Coronary artery (tissue), 2 donors: ENCODE measurements at regions not wholly inside any gene's neighbourhood (a gene's known extent, or its start where the extent isn't known, plus 50 kb on each side); places are given as distances from the start of the nearest gene placed in this dataset.
"Not testable (repeated sequence)": the region's sequence is repeated elsewhere in the genome, so short reads cannot be mapped to it uniquely, and the experiment has no call there.

Source experiments
- DNase-seq: peaks from one replicate; pipeline ENCODE4 v3.0.0-alpha.2; 2017; ENCODE audit warnings: low spot score
- H3K27ac ChIP-seq, 2 donors: fragments of 200-600 bp; sonication (generic); one replicate each; pipeline ENCODE4 v1.5.1; 2016 to 2019
- H3K4me3 ChIP-seq: fragments of 200-600 bp; sonication (generic); 2 replicates; pipeline ENCODE4 v1.5.1; 2016; ENCODE audit warnings: mild to moderate bottlenecking, moderate library complexity
- TF ChIP-seq, protein P1 (sequence below): fragments of 200-600 bp; sonication (generic); IDR thresholded peaks from one replicate; pipeline ENCODE4 v1.5.1; 2019; ENCODE audit warnings: antibody characterized with exemption

DNA sequence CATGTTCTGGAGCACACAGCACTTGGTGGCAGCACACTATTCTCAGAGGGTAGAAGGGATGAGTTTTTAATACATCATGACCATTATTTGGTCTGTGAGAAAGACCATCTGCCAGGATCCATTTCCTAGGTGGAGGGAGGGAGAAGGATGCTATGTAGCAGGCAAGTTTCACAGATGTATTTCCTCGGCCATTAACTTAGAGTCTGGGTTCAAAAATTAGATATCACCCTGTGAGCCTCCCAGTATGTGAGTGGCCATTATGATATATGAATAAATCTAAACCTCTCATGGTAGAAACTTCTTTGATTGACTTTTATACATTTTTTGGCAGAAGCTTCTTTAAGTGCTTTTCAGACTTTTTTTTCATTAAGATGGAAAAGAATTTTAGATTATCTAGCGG is 133.9 kb downstream of the SREK1 start:
- TF ChIP-seq, protein P1, sequence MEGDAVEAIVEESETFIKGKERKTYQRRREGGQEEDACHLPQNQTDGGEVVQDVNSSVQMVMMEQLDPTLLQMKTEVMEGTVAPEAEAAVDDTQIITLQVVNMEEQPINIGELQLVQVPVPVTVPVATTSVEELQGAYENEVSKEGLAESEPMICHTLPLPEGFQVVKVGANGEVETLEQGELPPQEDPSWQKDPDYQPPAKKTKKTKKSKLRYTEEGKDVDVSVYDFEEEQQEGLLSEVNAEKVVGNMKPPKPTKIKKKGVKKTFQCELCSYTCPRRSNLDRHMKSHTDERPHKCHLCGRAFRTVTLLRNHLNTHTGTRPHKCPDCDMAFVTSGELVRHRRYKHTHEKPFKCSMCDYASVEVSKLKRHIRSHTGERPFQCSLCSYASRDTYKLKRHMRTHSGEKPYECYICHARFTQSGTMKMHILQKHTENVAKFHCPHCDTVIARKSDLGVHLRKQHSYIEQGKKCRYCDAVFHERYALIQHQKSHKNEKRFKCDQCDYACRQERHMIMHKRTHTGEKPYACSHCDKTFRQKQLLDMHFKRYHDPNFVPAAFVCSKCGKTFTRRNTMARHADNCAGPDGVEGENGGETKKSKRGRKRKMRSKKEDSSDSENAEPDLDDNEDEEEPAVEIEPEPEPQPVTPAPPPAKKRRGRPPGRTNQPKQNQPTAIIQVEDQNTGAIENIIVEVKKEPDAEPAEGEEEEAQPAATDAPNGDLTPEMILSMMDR, result no peak
- no peak for DNase-seq
- Histone ChIP-seq H3K27ac (no peak overlapping the region), H3K4me3 (no peak overlapping the region)

GRCh38 chr5:66281294-66281693 is 137.2 kb downstream of the SREK1 start:
- Histone ChIP-seq H3K27ac (no peak overlapping the region), H3K4me3 (no peak overlapping the region)
- TF ChIP-seq, protein P1, result no peak
- DNase-seq, result no peak

DNA sequence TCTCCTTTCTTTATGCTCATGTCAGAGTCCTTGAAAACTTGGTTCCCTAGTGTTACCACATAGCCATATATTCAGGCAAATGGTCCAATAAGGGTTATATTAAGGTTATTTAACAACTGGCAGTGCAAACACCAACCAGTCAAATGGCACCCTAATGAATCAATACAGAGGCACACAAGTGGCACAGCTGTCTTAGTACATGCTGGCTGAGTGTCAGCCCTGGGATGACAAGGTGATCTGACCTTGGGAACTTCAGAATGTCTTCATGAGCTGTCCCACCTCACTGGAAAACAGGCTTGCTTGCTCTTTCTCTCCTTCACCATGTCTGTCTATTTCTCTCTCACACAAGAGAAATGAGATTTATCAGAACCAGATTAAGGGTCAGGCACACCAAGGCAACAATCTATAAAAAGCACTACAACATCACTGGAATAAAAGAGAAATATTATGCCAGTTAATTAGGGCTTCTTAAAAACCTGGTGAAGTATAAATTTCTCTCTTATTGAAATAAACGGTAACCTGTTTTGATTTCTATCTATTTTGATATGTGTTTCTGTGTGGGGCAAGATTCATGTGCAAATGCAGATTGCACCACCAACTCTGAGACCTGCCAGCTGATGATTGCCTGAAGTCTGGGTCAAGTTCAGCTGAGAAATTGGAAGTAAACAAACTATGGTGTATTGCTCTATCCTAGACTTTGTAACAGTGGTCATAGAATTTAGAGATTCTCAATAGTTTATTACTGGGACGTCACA is 140.7 kb downstream of the SREK1 start:
- Histone ChIP-seq H3K4me3 (no peak overlapping the region), H3K27ac (no peak overlapping the region)
- TF ChIP-seq, protein P1, result no peak
- no peak for DNase-seq

DNA sequence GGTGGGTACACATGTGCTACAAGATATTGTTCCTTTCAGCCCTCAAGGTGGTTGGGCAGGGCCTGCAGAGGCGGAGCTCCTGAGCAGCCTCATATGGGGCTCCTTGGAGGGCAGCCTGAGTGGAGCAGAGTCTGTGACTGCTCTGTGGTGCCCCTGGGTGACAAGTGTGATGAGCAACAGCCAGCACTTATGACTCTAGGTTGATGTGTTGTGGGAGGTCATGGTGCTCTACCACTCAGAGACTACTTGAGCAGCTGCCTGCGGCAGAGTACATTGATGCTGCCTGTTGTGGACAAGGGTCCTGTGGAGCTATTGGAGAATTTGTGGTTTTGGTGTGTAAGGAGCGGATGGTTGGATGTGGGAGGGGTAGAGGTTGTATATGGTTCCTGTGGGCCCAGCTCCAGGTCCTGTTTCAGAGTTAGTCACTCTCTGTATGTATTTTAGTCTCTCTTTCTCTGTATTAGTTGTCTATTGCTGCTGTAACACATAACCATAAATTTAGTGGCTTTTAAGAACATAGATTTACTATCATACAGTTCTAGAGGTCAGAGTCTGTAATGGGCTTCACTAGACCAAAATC is 141.3 kb downstream of the SREK1 start:
- DNase-seq, result no peak
- TF ChIP-seq, protein P1, result no peak
- Histone ChIP-seq H3K4me3 (no peak overlapping the region), H3K27ac (no peak overlapping the region)

GRCh38 chr5:66291771-66292170 is 147.7 kb downstream of the SREK1 start:
- Histone ChIP-seq H3K4me3 (no peak overlapping the region), H3K27ac (no peak overlapping the region)
- DNase-seq, result no peak
- TF ChIP-seq, protein P1, result no peak

GRCh38 chr5:66293851-66294250 is 149.8 kb downstream of the SREK1 start:
- not testable (repeated sequence) for H3K27ac ChIP-seq, H3K4me3 ChIP-seq, DNase-seq

DNA sequence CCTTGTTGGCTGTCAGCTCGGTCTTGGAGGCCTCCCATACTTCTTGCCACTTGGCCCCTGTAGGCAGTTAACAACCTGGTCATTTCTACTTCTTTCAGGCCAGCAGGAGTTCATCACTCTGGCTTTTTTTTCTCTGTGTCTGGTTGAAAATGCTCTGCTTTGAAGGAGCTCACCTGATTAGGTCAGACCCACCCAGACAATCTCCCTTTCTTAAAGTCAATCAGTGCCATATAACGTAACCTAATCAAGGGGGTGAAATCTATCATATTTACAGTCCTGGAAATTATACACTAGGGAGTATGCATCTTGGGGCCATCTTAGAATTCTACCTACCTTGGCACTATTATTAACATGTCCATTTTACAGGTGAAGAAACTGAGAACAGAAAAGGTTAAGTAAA is 155.4 kb downstream of the SREK1 start:
- no peak overlapping the region for H3K27ac ChIP-seq
- no peak overlapping the region for H3K4me3 ChIP-seq
- DNase-seq, result no peak
- TF ChIP-seq, protein P1, result no peak
